K562 (cell line): ENCODE measurements at regions not wholly inside any gene's neighbourhood (a gene's known extent, or its start where the extent isn't known, plus 50 kb on each side); places are given as distances from the start of the nearest gene placed in this dataset.
A peak's percentile ranks its signal among the peaks of the same experiment; 100 is the strongest.

Source experiments
- ATAC-seq: fragments of 200-7000 bp; cut with Tn5 transposase; 3 replicates; pipeline ENCODE4 v1.9.1; 2020; ENCODE audit warnings: moderate library complexity
- BruUV-seq: library from RNA; stranded (reverse); fragments of 400-500 nt; replicated peaks from 2 replicates; lab custom pipeline; 2021; lab: Mats Ljungman, UMichigan
- CTCF ChIA-PET: fragments of 300-600 bp; formaldehyde crosslinking; extraction: SDS; loops from one replicate; lab custom pipeline; 2021; ENCODE audit warnings: low intra/inter-chr PET ratio; lab: Yijun Ruan, JAX
- POLR2A ChIA-PET: fragments of 300-600, 350-650 bp; sonication (Branson Sonifier 250); formaldehyde crosslinking; extraction: SDS; loops from one replicate; lab custom pipeline; 2021; ENCODE audit warnings: antibody characterized with exemption, inconsistent platforms; lab: Yijun Ruan, JAX
- DNase-seq, 4 experiments: peaks; one replicate each; pipeline versions ENCODE4 v3.0.0 to v3.0.0-alpha.2; 2011 to 2018; ENCODE audit warnings: low spot score in 3 of 4, mixed read lengths in 3 of 4; ENCODE audit errors: extremely low read depth in 1 of 4
- FAIRE-seq: peaks from 2 replicates; lab custom pipeline; 2011; peaks lifted over from hg19 to GRCh38; lab: Jason Lieb, UNC
- H2AFZ ChIP-seq: 2 replicates; pipeline ENCODE4 v1.6.0; 2011; ENCODE audit warnings: low read depth, low read length, control low read depth, inconsistent platforms
- H3K27ac ChIP-seq: fragments of 200-600 bp; 3 replicates; pipeline ENCODE4 v1.8.0; 2011; ENCODE audit warnings: low read depth, mild to moderate bottlenecking, control low read depth, inconsistent platforms, low read length, moderate library complexity, mixed read lengths; ENCODE audit errors: extremely low read depth
- H3K27me3 ChIP-seq, 2 experiments: fragments of 300-600 bp in 1 of 2; 2 replicates in 1 of 2; 3 replicates in 1 of 2; pipeline versions ENCODE4 v1.6.0 to v1.8.0; 2011; ENCODE audit warnings: inconsistent platforms in 2 of 2, low read length in 2 of 2, mild to moderate bottlenecking in 1 of 2, mixed read lengths in 1 of 2, moderate library complexity in 1 of 2; ENCODE audit not compliant: control insufficient read depth in 2 of 2, insufficient read depth in 2 of 2
- H3K36me3 ChIP-seq: fragments of 300-600 bp; 3 replicates; pipeline ENCODE4 v1.8.0; 2011; ENCODE audit warnings: mild to moderate bottlenecking, low read length, inconsistent platforms; ENCODE audit not compliant: control insufficient read depth, insufficient read depth
- H3K4me1 ChIP-seq, 2 experiments: fragments of 200-600 bp in 1 of 2; replicated peaks in 1 of 2; 2 replicates in 1 of 2; 3 replicates in 1 of 2; pipeline versions ENCODE4 v1.5.1 to v1.8.0; 2011; ENCODE audit warnings: inconsistent platforms in 2 of 2, low read length in 2 of 2, mild to moderate bottlenecking in 1 of 2, mixed read lengths in 1 of 2, moderate library complexity in 1 of 2; ENCODE audit not compliant: control insufficient read depth in 2 of 2, insufficient read depth in 2 of 2
- H3K4me2 ChIP-seq: 2 replicates; pipeline ENCODE4 v1.6.1; 2011; ENCODE audit warnings: low read length, control low read depth, inconsistent platforms, mixed read lengths; ENCODE audit not compliant: insufficient read depth
- H3K4me3 ChIP-seq: fragments of 200-600 bp; sonication (generic), shearing (Covaris generic); 2 replicates; pipeline ENCODE4 v1.5.1; 2016; ENCODE audit warnings: control low read depth, inconsistent platforms
- H3K79me2 ChIP-seq: fragments of 200-600 bp; 3 replicates; pipeline ENCODE4 v1.8.0; 2011; ENCODE audit warnings: low read length, inconsistent platforms; ENCODE audit not compliant: control insufficient read depth, insufficient read depth
- H3K9ac ChIP-seq, 2 experiments: 2 replicates each; pipeline versions ENCODE4 v1.6.0 to v1.6.1; 2011; ENCODE audit warnings: low read depth in 2 of 2, low read length in 2 of 2, control low read depth in 1 of 2, inconsistent platforms in 1 of 2, mild to moderate bottlenecking in 1 of 2, mixed read lengths in 1 of 2; ENCODE audit not compliant: insufficient read depth in 1 of 2
- H3K9me1 ChIP-seq: one replicate; pipeline ENCODE4 v1.6.0; 2011; ENCODE audit warnings: inconsistent platforms, mild to moderate bottlenecking, low read length, moderate library complexity; ENCODE audit not compliant: control insufficient read depth, insufficient read depth
- H3K9me3 ChIP-seq: replicated peaks from 2 replicates; pipeline ENCODE4 v1.5.1; 2011; ENCODE audit warnings: low read depth, low read length, inconsistent platforms; ENCODE audit not compliant: control insufficient read depth, insufficient read depth
- H4K20me1 ChIP-seq: replicated peaks from 2 replicates; pipeline ENCODE4 v1.6.1; 2011; ENCODE audit warnings: low read length, inconsistent platforms, mixed read lengths; ENCODE audit not compliant: control insufficient read depth, insufficient read depth
- ADNP ChIP-seq: fragments of 200-800 bp; sonication (Bioruptor generic); IDR thresholded peaks from 2 replicates; pipeline ENCODE4 v1.6.1; 2016; ENCODE audit warnings: missing genetic modification characterization, missing compliant biosample characterization
- BRD9 ChIP-seq: fragments of 450-650 bp; IDR thresholded peaks from 2 replicates; pipeline ENCODE4 v1.6.1; 2018; ENCODE audit warnings: low read depth; ENCODE audit not compliant: partially characterized antibody
- HLTF ChIP-seq: fragments of 450-650 bp; IDR thresholded peaks from 2 replicates; pipeline ENCODE4 v1.6.1; 2016
- NFE2 ChIP-seq: IDR thresholded peaks from 2 replicates; pipeline ENCODE4 v1.6.1; 2014; ENCODE audit warnings: antibody characterized with exemption, low read depth
- RBM25 ChIP-seq: fragments of 200-400 bp; formaldehyde crosslinking; IDR thresholded peaks from 2 replicates; pipeline ENCODE4 v1.6.1; 2018; ENCODE audit warnings: low read length, low read depth, moderate library complexity; ENCODE audit not compliant: severe bottlenecking
- TAF15 ChIP-seq: fragments of 200-400 bp; formaldehyde crosslinking; IDR thresholded peaks from 2 replicates; pipeline ENCODE4 v1.6.1; 2017; ENCODE audit warnings: mild to moderate bottlenecking, low read depth, low read length, moderate library complexity
- TAF9B ChIP-seq: fragments of 450-650 bp; IDR thresholded peaks from 2 replicates; pipeline ENCODE4 v1.6.1; 2018; ENCODE audit warnings: mild to moderate bottlenecking; ENCODE audit not compliant: partially characterized antibody
- TRIM28 ChIP-seq: fragments of 450-650 bp; IDR thresholded peaks from 2 replicates; pipeline ENCODE4 v1.6.1; 2017
- ZKSCAN1 ChIP-seq: fragments of 150-350 bp; IDR thresholded peaks from 2 replicates; pipeline ENCODE4 v1.6.1; 2016; ENCODE audit warnings: low read depth, low read length
- ZNF274 ChIP-seq: IDR thresholded peaks from 2 replicates; pipeline ENCODE4 v1.6.1; 2011; ENCODE audit warnings: low read depth, mild to moderate bottlenecking, low read length, moderate library complexity, borderline replicate concordance
- ZNF518B ChIP-seq: fragments of 250-450 bp; sonication (Bioruptor Pico); IDR thresholded peaks from 2 replicates; pipeline ENCODE4 v1.5.0; 2021; ENCODE audit warnings: mild to moderate bottlenecking, moderate library complexity
- WGBS: fragments of 100-300 bp; shearing (Covaris generic); methylation state at CpG from one replicate; pipeline ENCODE4 v1.1.6; 2016; ENCODE audit warnings: low coverage, mixed read lengths; ENCODE audit not compliant: insufficient coverage; ENCODE audit errors: missing lambda C conversion rate; 5-methylcytosine and 5-hydroxymethylcytosine counted together
- in situ Hi-C: fragments of 300-500 bp; cut with MboI; formaldehyde crosslinking; loops from 4 replicates; pipeline ENCODE4 v1.15.0; 2018; ENCODE audit warnings: inconsistent platforms, mixed read lengths
- intact Hi-C: fragments of 100-400 bp; cut with micrococcal nuclease; formaldehyde crosslinking; loops from 2 replicates; pipeline ENCODE4 v1.14.2; 2022

DNA sequence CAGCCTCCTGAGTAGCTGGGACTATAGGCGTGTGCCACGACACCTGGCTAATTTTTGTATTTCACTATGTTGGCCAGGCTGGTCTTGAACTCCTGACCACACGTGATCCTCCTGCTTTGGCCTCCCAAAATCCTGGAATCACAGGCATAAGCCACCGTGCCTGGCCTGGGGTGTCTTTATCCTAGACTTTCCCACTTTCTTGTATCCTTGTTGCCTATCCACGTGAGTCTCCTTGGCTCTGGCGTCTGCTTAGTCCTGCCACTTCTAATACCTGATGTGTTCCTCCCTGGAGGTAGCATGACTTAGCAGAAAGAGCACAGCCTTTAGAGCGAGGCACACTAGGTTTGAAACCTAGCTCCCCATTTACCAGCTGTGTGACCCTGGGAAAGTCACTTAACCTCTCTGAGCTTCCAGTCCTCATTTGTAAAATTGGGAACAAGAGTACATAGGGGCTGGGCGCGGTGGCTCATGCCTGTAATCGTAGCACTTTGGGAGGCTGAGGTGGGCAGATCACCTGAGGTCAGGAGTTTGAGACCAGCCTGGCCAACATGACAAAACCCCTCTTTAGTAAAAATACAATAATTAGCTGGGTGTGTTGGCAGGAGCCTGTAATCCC is 344.6 kb downstream of the TYW1 start (continued):
- TF ChIP-seq ZNF518B (CRISPR knock-in tag) (no peak), HLTF (no peak), ZNF274 (no peak), RBM25 (peak; percentile 73), ZKSCAN1 (no peak), ADNP (tag) (peak; percentile 33; the same call in 1 of the 2 replicates), TAF15 (no peak), TAF9B (no peak)

DNA sequence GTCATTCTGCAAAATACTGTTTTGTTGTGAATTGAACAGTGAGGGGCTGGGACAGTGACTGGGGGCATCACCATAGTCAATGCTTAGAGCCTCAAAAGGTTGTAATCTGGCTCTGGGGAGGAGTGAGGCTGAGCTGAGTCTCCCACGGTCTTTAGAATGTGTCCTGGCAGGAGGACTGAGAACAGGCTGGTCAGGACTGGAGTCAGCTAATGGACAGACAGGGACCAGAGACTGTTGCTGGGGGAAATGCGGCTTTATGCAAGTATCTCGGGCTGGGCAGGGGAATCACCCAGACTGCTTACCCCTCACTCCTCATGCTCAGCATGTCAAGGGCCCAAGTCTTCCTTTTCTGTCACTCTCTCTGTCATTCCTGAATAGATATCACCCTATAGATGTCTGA is 346.5 kb downstream of the TYW1 start:
- Histone ChIP-seq H3K79me2 (no peaks in the 10 kb centered on the region), H4K20me1 (no peaks in the 10 kb centered on the region), H3K4me2 (no peak overlapping the region), H3K27ac (no peak overlapping the region), H3K9me1 (no peaks in the 10 kb centered on the region), H3K4me3 (no peak overlapping the region), H3K4me1 (no peaks in the 10 kb centered on the region), H3K27me3 (no peaks in the 10 kb centered on the region), H3K9ac (no peak overlapping the region), H3K36me3 (no peaks in the 10 kb centered on the region), H2AFZ (no peak overlapping the region), H3K9me3 (no peaks in the 10 kb centered on the region)
- in situ Hi-C loops (no loop called here), intact Hi-C loops (no loop called here)
- TF ChIP-seq NFE2 (no peak), TRIM28 (no peak), BRD9 (no peak)
- no TSS peak for BruUV-seq
- WGBS, result 34% methylated on average over 3 of the region's 3 CpGs
- ATAC-seq (peak; percentile 33; the same call in 1 of the 3 replicates), DNase-seq (no peak), FAIRE-seq (no peak)
- ChIA-PET POLR2A (no interaction called here), CTCF (no interaction called here)
